Body of pancreas (tissue), 4 donors: ENCODE measurements at regions not wholly inside any gene's neighbourhood (a gene's known extent, or its start where the extent isn't known, plus 50 kb on each side); places are given as distances from the start of the nearest gene placed in this dataset.

Experiments used
- POLR2A ChIP-seq, 3 donors: fragments of 450-650 bp; IDR thresholded peaks; one replicate each; pipeline ENCODE4 v1.6.1; 2016; ENCODE audit warnings: antibody characterized with exemption in 3 of 3, mild to moderate bottlenecking in 2 of 3
- TF ChIP-seq, protein P1 (sequence below), 7 experiments: fragments of 450-650 bp in 4 of 7; fragments of 200-600 bp in 3 of 7; sonication (generic) in 3 of 7; IDR thresholded peaks; one replicate each; pipeline ENCODE4 v1.5.1; 2016 to 2019; ENCODE audit warnings: antibody characterized with exemption in 7 of 7

DNA sequence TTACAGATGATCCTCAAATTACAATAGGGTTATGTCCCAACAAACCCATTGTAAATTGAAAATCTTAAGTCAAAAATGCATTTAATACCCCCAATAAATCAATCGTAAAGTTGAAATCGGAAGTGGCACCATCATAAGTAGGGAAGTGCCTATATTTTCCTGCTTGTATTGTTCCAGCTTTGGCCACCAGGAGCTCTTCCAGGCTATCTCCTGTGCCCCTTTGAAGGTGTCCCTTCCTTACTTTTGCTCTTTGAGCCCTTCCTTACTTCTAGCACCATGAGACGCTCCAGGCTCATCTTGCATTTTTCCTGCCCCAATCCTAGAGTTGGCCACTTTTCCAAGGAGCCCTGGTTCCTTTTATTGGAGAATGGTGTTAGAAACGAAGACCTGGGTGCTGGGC, 163.0 kb upstream of the TSC22D1 start:
- TF ChIP-seq POLR2A (IDR thresholded peaks at IDR 0.05): no peak
- TF ChIP-seq, protein P1, sequence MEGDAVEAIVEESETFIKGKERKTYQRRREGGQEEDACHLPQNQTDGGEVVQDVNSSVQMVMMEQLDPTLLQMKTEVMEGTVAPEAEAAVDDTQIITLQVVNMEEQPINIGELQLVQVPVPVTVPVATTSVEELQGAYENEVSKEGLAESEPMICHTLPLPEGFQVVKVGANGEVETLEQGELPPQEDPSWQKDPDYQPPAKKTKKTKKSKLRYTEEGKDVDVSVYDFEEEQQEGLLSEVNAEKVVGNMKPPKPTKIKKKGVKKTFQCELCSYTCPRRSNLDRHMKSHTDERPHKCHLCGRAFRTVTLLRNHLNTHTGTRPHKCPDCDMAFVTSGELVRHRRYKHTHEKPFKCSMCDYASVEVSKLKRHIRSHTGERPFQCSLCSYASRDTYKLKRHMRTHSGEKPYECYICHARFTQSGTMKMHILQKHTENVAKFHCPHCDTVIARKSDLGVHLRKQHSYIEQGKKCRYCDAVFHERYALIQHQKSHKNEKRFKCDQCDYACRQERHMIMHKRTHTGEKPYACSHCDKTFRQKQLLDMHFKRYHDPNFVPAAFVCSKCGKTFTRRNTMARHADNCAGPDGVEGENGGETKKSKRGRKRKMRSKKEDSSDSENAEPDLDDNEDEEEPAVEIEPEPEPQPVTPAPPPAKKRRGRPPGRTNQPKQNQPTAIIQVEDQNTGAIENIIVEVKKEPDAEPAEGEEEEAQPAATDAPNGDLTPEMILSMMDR (IDR thresholded peaks at IDR 0.05): no peak
